GM18520 (cell line): ENCODE measurements at regions not wholly inside any gene's neighbourhood (a gene's known extent, or its start where the extent isn't known, plus 50 kb on each side); places are given as distances from the start of the nearest gene placed in this dataset.
"Not testable (repeated sequence)": the region's sequence is repeated elsewhere in the genome, so short reads cannot be mapped to it uniquely, and the experiment has no call there.

Source experiments
- ATAC-seq: cut with Tn5 transposase; IDR thresholded peaks from one replicate; pipeline ENCODE4 v1.9.1; 2021; ENCODE audit not compliant: unreplicated experiment

- ATAC-seq, result no peak
Observed at GRCh38 chr1:229913489-229913888, 153.5 kb upstream of the GALNT2 start.

- not testable (repeated sequence) for ATAC-seq
Observed at GRCh38 chr1:229919488-229919887, 147.6 kb upstream of the GALNT2 start.

GRCh38 chr1:229920683-229921082 is 146.4 kb upstream of the GALNT2 start:
- no peak for ATAC-seq

- no peak for ATAC-seq
Observed at GRCh38 chr1:229922249-229922648, 144.8 kb upstream of the GALNT2 start.

- ATAC-seq, result no peak
Observed at GRCh38 chr1:229924639-229925038, 142.4 kb upstream of the GALNT2 start.

- no peak for ATAC-seq
Observed at GRCh38 chr1:229928767-229929166, 138.3 kb upstream of the GALNT2 start.

GRCh38 chr1:229931751-229932150 is 135.3 kb upstream of the GALNT2 start:
- not testable (repeated sequence) for ATAC-seq

- ATAC-seq, result not testable (repeated sequence)
Observed at GRCh38 chr1:229935157-229935556, 131.9 kb upstream of the GALNT2 start.

- no peak for ATAC-seq
Observed at GRCh38 chr1:229938551-229938950, 128.5 kb upstream of the GALNT2 start.

GRCh38 chr1:229940684-229941083 is 126.4 kb upstream of the GALNT2 start:
- no peak for ATAC-seq

GRCh38 chr1:229941160-229941559 is 125.9 kb upstream of the GALNT2 start:
- no peak for ATAC-seq

- no peak for ATAC-seq
Observed at GRCh38 chr1:229941831-229942230, 125.2 kb upstream of the GALNT2 start.

- no peak for ATAC-seq
Observed at GRCh38 chr1:229942501-229942900, 124.5 kb upstream of the GALNT2 start.

- ATAC-seq, result no peak
Observed at GRCh38 chr1:229943148-229943714, 123.8 kb upstream of the GALNT2 start.

GRCh38 chr1:229943988-229944743 is 122.9 kb upstream of the GALNT2 start:
- no peak for ATAC-seq

- ATAC-seq, result no peak
Observed at GRCh38 chr1:229945795-229946194, 121.2 kb upstream of the GALNT2 start.

GRCh38 chr1:229947968-229948367 is 119.1 kb upstream of the GALNT2 start:
- no peak for ATAC-seq

- no peak for ATAC-seq
Observed at GRCh38 chr1:229948438-229948837, 118.6 kb upstream of the GALNT2 start.

- ATAC-seq, result no peak
Observed at GRCh38 chr1:229949500-229949899, 117.5 kb upstream of the GALNT2 start.

GRCh38 chr1:229950020-229950419 is 117.0 kb upstream of the GALNT2 start:
- ATAC-seq, result no peak

GRCh38 chr1:229950908-229951307 is 116.1 kb upstream of the GALNT2 start:
- ATAC-seq, result no peak

GRCh38 chr1:229951856-229952534 is 115.0 kb upstream of the GALNT2 start:
- no peak for ATAC-seq
